ENCODE measurements at regions not wholly inside any gene's neighbourhood (a gene's known extent, or its start where the extent isn't known, plus 50 kb on each side); places are given as distances from the start of the nearest gene placed in this dataset.

GRCh38 chr12:68534108-68534507, 76.6 kb upstream of the RAP1B start:
- TF ChIP-seq CTCF (IDR thresholded peaks at IDR 0.05 in 4 of 5, conservative IDR thresholded peaks at IDR 0.05 in 1 of 5), result no peak
- TF ChIP-seq POLR2A (IDR thresholded peaks at IDR 0.05), result no peak
